ENCODE measurements at regions not wholly inside any gene's neighbourhood (a gene's known extent, or its start where the extent isn't known, plus 50 kb on each side); places are given as distances from the start of the nearest gene placed in this dataset.

GRCh38 chr10:36183726-36184125, 541.6 kb upstream of the FZD8 start:
- TF ChIP-seq CTCF (IDR thresholded peaks at IDR 0.05) (no peak), POLR2A (IDR thresholded peaks at IDR 0.05) (no peak)

Data from lower leg skin (tissue), 3 donors.